Adrenal gland (tissue), 5 donors: ENCODE measurements at regions not wholly inside any gene's neighbourhood (a gene's known extent, or its start where the extent isn't known, plus 50 kb on each side); places are given as distances from the start of the nearest gene placed in this dataset.

Source experiments
- CTCF ChIP-seq, 6 experiments: fragments of 450-650 bp in 4 of 6; fragments of 200-600 bp in 2 of 6; sonication (generic) in 1 of 6; IDR thresholded peaks; 1 replicate in 5 of 6; 2 replicates in 1 of 6; pipeline versions ENCODE4 v1.5.1 to v1.8.0; 2016 to 2021; ENCODE audit warnings: antibody characterized with exemption in 6 of 6, mild to moderate bottlenecking in 2 of 6, moderate library complexity in 1 of 6
- POLR2A ChIP-seq, 2 donors: fragments of 450-650 bp; IDR thresholded peaks; one replicate each; pipeline ENCODE4 v1.6.1; 2017; ENCODE audit warnings: antibody characterized with exemption in 2 of 2, mild to moderate bottlenecking in 2 of 2, moderate library complexity in 1 of 2
- donor health status: DM: no; HTN: no; CAD: no.

- no peak for TF ChIP-seq CTCF (IDR thresholded peaks at IDR 0.05)
- TF ChIP-seq POLR2A (IDR thresholded peaks at IDR 0.05), result no peak
Observed at GRCh38 chr5:54862036-54862435, 123.4 kb downstream of the ESM1 start.
